HAP-1 (cell line): ENCODE measurements at regions not wholly inside any gene's neighbourhood (a gene's known extent, or its start where the extent isn't known, plus 50 kb on each side); places are given as distances from the start of the nearest gene placed in this dataset.
"Not testable (repeated sequence)": the region's sequence is repeated elsewhere in the genome, so short reads cannot be mapped to it uniquely, and the experiment has no call there.

ENCODE experiments used
- DNase-seq, 2 experiments: peaks; one replicate each; pipeline ENCODE4 v3.0.0-alpha.2; 2016 to 2020; ENCODE audit warnings: low spot score in 2 of 2
- H3K27me3 ChIP-seq: fragments of 250-450 bp; sonication (Bioruptor Pico); 2 replicates; pipeline ENCODE4 v1.5.1; 2020; ENCODE audit warnings: low read depth, mild to moderate bottlenecking, moderate library complexity
- H3K36me3 ChIP-seq: fragments of 250-450 bp; sonication (Bioruptor Pico); replicated peaks from 2 replicates; pipeline ENCODE4 v1.5.1; 2020; ENCODE audit warnings: mild to moderate bottlenecking
- H3K4me1 ChIP-seq: fragments of 250-450 bp; sonication (Bioruptor Pico); 2 replicates; pipeline ENCODE4 v1.5.1; 2020; ENCODE audit warnings: mild to moderate bottlenecking
- H3K4me3 ChIP-seq: fragments of 250-450 bp; sonication (Bioruptor Pico); 2 replicates; pipeline ENCODE4 v1.5.1; 2020; ENCODE audit warnings: mild to moderate bottlenecking, moderate library complexity
- H3K9me3 ChIP-seq: fragments of 250-450 bp; sonication (Bioruptor Pico); 2 replicates; pipeline ENCODE4 v1.5.1; 2020; ENCODE audit warnings: mild to moderate bottlenecking, moderate library complexity
- in situ Hi-C: fragments of 300-500 bp; cut with MboI; formaldehyde crosslinking; loops from 3 replicates; pipeline ENCODE4 v1.14.3; 2020; ENCODE audit warnings: low sequenced_read_pairs, inconsistent platforms, mixed read lengths

GRCh38 chr7:65239324-65239706 is 134.3 kb upstream of the ZNF92 start:
- Histone ChIP-seq H3K4me3 (peak overlapping the region; percentile 51), H3K9me3 (no peaks in the 10 kb centered on the region), H3K36me3 (no peaks in the 10 kb centered on the region), H3K27me3 (no peaks in the 10 kb centered on the region), H3K4me1 (peaks cover 46% of the 10 kb centered on the region)
- in situ Hi-C loops = no loop called here
- DNase-seq = no peak

DNA sequence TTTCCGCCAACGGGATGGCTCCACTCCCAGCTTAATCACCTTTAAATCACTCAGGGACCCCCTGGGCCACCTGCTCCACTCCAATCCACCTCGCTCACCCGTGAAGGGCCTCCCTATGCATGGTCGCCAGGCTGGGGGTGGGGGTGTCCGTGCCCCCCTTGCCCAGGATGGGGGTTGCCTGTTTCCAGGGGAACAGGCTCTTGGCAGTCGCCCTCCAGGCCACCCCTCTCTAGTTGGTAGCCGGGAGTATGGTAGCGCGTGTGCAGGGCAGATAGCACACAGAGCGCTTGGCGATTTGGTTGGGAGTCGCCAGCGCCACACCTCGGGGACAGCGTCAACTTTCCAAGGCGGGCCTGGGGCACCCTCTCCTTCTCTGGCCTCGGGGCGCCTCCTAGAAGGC is 134.9 kb upstream of the ZNF92 start:
- Histone ChIP-seq H3K27me3 (no peaks in the 10 kb centered on the region), H3K4me1 (peaks cover 45% of the 10 kb centered on the region), H3K36me3 (no peaks in the 10 kb centered on the region), H3K4me3 (no peak overlapping the region), H3K9me3 (no peaks in the 10 kb centered on the region)
- DNase-seq = peak in 1 of 2 experiments; percentile 6
- in situ Hi-C loops = no loop called here

- in situ Hi-C loops = no loop called here
- Histone ChIP-seq H3K27me3 (no peaks in the 10 kb centered on the region), H3K4me1 (peaks cover 30% of the 10 kb centered on the region), H3K36me3 (no peaks in the 10 kb centered on the region), H3K9me3 (no peaks in the 10 kb centered on the region), H3K4me3 (no peak overlapping the region)
- DNase-seq = no peak
Observed at GRCh38 chr7:65235586-65235985, 138.1 kb upstream of the ZNF92 start.

DNA sequence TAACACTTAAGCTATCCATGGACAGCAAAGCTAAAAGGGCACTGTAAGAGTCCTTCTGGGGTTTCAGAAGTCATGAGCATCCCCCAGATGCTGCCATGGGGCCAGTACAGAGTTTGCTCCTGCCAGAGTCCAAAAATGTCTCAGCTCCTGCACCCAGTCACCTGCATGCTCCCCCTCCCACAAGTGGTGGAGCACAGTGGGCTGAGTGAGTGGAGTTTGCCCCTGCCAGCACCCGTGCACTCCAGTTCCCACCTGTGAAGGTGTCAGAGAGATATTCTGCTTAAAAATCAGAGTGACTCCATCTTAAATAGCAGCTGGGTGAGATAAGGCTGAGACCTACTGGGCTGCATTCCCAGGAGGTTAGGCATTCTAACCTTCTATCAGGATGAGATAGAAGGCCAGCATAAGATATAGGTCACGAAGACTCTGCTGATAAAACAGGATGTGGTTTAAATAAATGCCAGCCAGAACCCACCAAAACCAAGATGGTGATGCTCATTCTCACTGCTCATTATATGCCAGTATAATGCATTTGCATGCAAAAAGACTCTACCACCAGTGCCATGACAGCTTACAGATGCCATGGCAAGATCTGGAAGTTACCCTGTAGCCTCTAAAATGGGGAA is 140.1 kb upstream of the ZNF92 start:
- DNase-seq = no peak
- Histone ChIP-seq H3K36me3 (no peaks in the 10 kb centered on the region), H3K4me3 (no peak overlapping the region), H3K27me3 (no peaks in the 10 kb centered on the region), H3K9me3 (no peaks in the 10 kb centered on the region), H3K4me1 (peaks cover 20% of the 10 kb centered on the region)
- in situ Hi-C loops = no loop called here

DNA sequence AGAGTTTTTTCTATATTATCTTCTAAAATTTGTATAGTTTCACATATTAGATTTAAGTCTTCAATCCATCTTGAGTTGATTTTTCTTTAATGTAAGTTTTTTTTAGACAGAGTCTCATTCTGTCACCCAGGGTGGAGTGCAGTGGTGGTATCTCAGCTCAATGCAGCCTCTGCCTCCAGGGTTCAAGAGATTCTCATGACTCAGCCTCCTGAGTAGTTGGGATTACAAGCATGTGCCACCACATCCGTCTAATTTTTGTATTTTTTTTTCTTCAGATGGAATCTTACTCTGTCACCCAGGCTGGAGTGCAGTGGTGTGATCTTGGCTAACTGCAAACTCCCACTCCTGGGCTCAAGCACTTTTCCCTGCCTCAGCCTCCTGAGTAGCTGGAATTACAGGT is 143.4 kb upstream of the ZNF92 start:
- DNase-seq = no peak
- in situ Hi-C loops = no loop called here
- no peaks in the 10 kb centered on the region for H3K27me3 ChIP-seq
- no peak overlapping the region for H3K4me3 ChIP-seq
- H3K4me1 ChIP-seq = peaks cover 14% of the 10 kb centered on the region
- no peaks in the 10 kb centered on the region for H3K9me3 ChIP-seq
- no peaks in the 10 kb centered on the region for H3K36me3 ChIP-seq

DNA sequence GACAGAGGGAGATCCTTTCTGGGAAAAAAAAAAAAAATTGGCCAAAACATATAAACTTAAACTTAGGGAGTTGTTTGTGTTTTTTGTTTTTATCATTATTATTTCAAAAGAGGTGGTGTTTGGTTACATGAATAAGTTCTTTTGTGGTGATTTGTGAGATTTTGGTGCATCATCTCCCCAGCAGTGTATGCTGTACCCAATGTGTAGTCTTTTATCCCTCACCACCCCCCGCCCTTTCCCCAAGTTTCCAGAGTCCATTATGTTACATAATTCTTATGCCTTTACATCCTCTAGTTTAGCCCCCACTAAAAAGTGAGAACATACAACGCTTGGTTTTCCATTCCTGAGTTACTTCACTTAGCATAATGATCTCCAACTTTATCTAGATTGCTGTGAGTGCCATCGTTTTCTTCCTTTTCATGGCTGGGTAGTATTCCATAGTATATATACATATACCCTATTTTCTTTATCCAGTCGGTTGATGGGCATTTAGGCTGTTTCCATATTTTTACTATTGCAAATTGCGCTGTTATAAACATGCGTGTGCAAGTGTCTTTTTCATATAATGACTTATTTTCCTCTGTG is 148.1 kb upstream of the ZNF92 start:
- DNase-seq = no peak
- no peaks in the 10 kb centered on the region for H3K27me3 ChIP-seq
- no peaks in the 10 kb centered on the region for H3K9me3 ChIP-seq
- H3K4me3 ChIP-seq = no peak overlapping the region
- H3K4me1 ChIP-seq = no peaks in the 10 kb centered on the region
- in situ Hi-C loops = no loop called here
- no peaks in the 10 kb centered on the region for H3K36me3 ChIP-seq

DNA sequence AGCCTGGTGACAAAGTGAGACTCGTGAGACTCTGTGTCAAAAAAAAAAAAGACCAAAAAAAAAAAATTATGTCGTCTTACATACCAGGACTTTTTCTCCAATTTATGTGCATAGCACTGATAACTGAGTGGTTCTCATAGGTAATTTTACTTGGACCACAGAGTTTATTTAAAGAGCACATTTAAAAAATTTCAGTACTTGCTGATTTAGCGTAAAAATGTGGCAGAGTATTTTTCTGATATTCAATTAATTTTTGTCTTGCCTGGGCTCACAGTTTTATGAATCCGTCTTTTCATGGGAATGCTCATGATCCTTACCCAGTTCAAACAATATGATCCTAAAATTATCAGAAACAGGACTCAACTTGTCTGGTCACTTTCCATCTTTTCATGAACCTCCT is 151.0 kb upstream of the ZNF92 start:
- DNase-seq = no peak
- H3K9me3 ChIP-seq = no peaks in the 10 kb centered on the region
- H3K4me3 ChIP-seq = no peak overlapping the region
- H3K36me3 ChIP-seq = no peaks in the 10 kb centered on the region
- H3K4me1 ChIP-seq = no peaks in the 10 kb centered on the region
- in situ Hi-C loops = loop anchor here (5.0 kb wide), 1 partner anchor 85 kb away; no protein-coding TSS in a partner anchor
- no peaks in the 10 kb centered on the region for H3K27me3 ChIP-seq

DNA sequence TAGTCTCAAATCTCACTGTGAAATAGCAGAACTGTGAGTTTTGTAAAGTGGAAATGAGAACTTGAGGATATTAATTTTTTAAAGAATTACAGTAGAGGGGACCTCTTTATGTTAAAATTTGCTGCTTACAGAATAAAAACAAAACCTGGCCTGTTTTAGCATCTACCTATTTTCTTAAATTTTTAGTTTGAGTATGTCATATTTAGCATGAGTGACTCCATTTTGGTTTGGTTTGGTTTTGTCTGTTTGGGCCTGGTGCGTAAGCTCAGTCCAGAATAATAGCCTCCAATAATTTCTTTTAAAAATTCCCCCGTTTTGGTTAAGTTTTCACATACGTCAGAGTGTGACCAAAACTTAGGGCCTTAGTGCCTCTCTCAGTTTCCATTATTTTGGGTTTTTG is 152.0 kb upstream of the ZNF92 start:
- no peaks in the 10 kb centered on the region for H3K36me3 ChIP-seq
- in situ Hi-C loops = loop anchor here (5.0 kb wide), 1 partner anchor 86 kb away; no protein-coding TSS in a partner anchor
- no peak for DNase-seq
- H3K27me3 ChIP-seq = no peaks in the 10 kb centered on the region
- no peaks in the 10 kb centered on the region for H3K9me3 ChIP-seq
- H3K4me3 ChIP-seq = no peak overlapping the region
- no peaks in the 10 kb centered on the region for H3K4me1 ChIP-seq

- no peak overlapping the region for H3K4me3 ChIP-seq
- H3K4me1 ChIP-seq = no peaks in the 10 kb centered on the region
- in situ Hi-C loops = loop anchor here (5.0 kb wide), 1 partner anchor 88 kb away; no protein-coding TSS in a partner anchor
- no peak for DNase-seq
- no peaks in the 10 kb centered on the region for H3K27me3 ChIP-seq
- H3K9me3 ChIP-seq = no peaks in the 10 kb centered on the region
- no peaks in the 10 kb centered on the region for H3K36me3 ChIP-seq
Observed at GRCh38 chr7:65219623-65220022, 154.0 kb upstream of the ZNF92 start.

- H3K27me3 ChIP-seq = no peaks in the 10 kb centered on the region
- no peaks in the 10 kb centered on the region for H3K9me3 ChIP-seq
- no peak overlapping the region for H3K4me3 ChIP-seq
- H3K4me1 ChIP-seq = no peaks in the 10 kb centered on the region
- H3K36me3 ChIP-seq = no peaks in the 10 kb centered on the region
- DNase-seq = peak; percentile 52 to 80
- in situ Hi-C loops = no loop called here
Observed at GRCh38 chr7:65216469-65216868, 157.2 kb upstream of the ZNF92 start.

GRCh38 chr7:65213260-65213659 is 160.4 kb upstream of the ZNF92 start:
- H3K4me3 ChIP-seq, H3K36me3 ChIP-seq, DNase-seq, H3K27me3 ChIP-seq, in situ Hi-C loops, H3K4me1 ChIP-seq, H3K9me3 ChIP-seq: not testable (repeated sequence)

GRCh38 chr7:65199221-65199620 is 174.4 kb upstream of the ZNF92 start:
- DNase-seq, H3K4me1 ChIP-seq, H3K4me3 ChIP-seq, in situ Hi-C loops, H3K9me3 ChIP-seq, H3K27me3 ChIP-seq, H3K36me3 ChIP-seq: not testable (repeated sequence)

DNA sequence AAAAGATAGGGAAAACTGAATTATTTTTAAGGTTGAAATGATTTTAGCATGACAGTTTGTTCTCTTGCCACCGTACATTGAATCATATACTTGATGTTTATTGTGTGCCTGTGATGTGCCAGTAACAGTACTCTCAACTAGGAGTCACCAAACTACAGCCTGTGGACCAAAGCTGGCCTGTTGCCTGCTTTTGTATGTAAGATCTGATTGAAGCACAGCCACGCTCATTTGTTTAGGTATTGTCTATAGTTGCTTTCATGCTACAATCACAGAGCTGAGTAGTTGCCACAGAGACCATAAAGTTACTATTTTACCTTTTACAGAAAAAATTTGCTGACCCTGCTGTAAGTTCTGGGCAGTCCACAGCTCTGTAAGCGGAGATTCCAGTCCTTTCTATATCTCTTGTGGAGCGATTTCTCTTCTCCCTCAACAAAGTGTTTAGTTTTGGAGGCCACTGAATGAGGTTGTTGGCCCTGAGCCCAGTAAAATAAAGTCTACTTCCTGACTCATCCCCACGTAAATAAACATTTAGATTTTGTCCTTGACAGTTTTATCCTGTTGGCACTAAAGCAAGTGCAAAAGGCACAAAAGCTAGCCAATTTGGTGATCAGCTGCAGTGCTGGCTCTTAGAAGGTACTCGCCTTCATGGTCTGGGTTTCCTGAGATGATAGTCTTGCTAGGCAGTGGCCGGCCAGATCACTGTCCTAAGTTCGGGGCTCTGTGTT is 180.2 kb upstream of the ZNF92 start:
- H3K4me1 ChIP-seq, H3K27me3 ChIP-seq, DNase-seq, H3K9me3 ChIP-seq, in situ Hi-C loops, H3K36me3 ChIP-seq, H3K4me3 ChIP-seq: not testable (repeated sequence)

DNA sequence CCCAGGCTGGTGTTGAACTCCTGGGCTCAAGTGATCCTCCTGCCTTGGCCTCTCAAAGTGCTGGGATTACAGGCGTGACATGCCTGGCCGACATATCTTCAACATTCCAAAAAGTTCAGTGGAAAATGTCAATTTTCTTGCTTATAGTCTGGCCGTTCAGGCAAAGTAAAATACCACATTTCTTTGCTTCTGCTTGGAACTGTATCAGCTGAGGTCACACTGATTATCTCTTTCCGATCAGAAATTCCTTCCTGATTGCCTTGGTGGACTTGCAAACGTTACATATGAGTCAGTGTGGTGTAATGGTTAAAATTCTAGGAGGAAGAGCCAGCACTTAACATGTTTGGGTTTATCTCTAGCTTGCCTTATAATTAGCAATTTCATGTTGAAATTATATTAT is 170.6 kb upstream of the ERV3-1 start:
- H3K27me3 ChIP-seq, H3K36me3 ChIP-seq, in situ Hi-C loops, H3K9me3 ChIP-seq, H3K4me3 ChIP-seq, H3K4me1 ChIP-seq, DNase-seq: not testable (repeated sequence)
